ENCODE measurements at regions not wholly inside any gene's neighbourhood (a gene's known extent, or its start where the extent isn't known, plus 50 kb on each side); places are given as distances from the start of the nearest gene placed in this dataset.

GRCh38 chr11:119845756-119846155 lies 116.8 kb upstream of the NECTIN1 start:
- WGBS (ENCODE audit: insufficient coverage): 100% methylated on average over 3 of the region's 4 CpGs
- Mint-ChIP-seq H3K27me3 (ENCODE audit: low read depth in 3 of 3) (peaks cover 1 to 15% (median 14%) of the 10 kb centered on the region in 3 donors), H3K27ac (no peak overlapping the region), H3K4me3 (no peak overlapping the region), H3K36me3 (no peaks in the 10 kb centered on the region), H3K9me3 (peaks cover 2 to 8% (median 5%) of the 10 kb centered on the region in 7 donors), H3K4me1 (no peaks in the 10 kb centered on the region)
- Histone ChIP-seq H3K4me2 (replicated peaks; ENCODE audit: extremely low read depth, low read length, poor library complexity, severe bottlenecking) (no peak overlapping the region), H3K9ac (ENCODE audit: insufficient read depth, low read length, poor library complexity, severe bottlenecking) (no peak overlapping the region), H3K4me3 (replicated peaks in 1 of 3; ENCODE audit: low read depth in 2 of 3, low read length in 3 of 3) (no peak overlapping the region), H3K4me1 (ENCODE audit: control insufficient read depth in 1 of 2, insufficient read depth in 2 of 2, low read length in 2 of 2) (no peaks in the 10 kb centered on the region), H2AFZ (ENCODE audit: insufficient read depth, low read depth, low read length, poor library complexity, severe bottlenecking) (no peak overlapping the region), H3K36me3 (replicated peaks in 1 of 2; ENCODE audit: control insufficient read depth in 1 of 2, insufficient read depth in 2 of 2, low read length in 2 of 2) (no peaks in the 10 kb centered on the region), H3K9me3 (replicated peaks in 1 of 2; ENCODE audit: control insufficient read depth in 1 of 2, insufficient read depth in 1 of 2, low read length in 2 of 2) (peaks cover 6 to 10% of the 10 kb centered on the region in 2 donors), H3K27ac (ENCODE audit: low read depth in 1 of 2, low read length in 2 of 2) (no peak overlapping the region), H3K27me3 (ENCODE audit: control insufficient read depth in 2 of 2, insufficient read depth in 2 of 2, low read length in 2 of 2) (no peaks in the 10 kb centered on the region), H4K20me1 (ENCODE audit: insufficient read depth, low read length) (no peaks in the 10 kb centered on the region), H3K79me2 (ENCODE audit: insufficient read depth, low read length) (no peaks in the 10 kb centered on the region)
- TF ChIP-seq, protein P1, sequence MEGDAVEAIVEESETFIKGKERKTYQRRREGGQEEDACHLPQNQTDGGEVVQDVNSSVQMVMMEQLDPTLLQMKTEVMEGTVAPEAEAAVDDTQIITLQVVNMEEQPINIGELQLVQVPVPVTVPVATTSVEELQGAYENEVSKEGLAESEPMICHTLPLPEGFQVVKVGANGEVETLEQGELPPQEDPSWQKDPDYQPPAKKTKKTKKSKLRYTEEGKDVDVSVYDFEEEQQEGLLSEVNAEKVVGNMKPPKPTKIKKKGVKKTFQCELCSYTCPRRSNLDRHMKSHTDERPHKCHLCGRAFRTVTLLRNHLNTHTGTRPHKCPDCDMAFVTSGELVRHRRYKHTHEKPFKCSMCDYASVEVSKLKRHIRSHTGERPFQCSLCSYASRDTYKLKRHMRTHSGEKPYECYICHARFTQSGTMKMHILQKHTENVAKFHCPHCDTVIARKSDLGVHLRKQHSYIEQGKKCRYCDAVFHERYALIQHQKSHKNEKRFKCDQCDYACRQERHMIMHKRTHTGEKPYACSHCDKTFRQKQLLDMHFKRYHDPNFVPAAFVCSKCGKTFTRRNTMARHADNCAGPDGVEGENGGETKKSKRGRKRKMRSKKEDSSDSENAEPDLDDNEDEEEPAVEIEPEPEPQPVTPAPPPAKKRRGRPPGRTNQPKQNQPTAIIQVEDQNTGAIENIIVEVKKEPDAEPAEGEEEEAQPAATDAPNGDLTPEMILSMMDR (IDR thresholded peaks at IDR 0.05): no peak
- no peak for DNase-seq
- intact Hi-C loops (cut with micrococcal nuclease): no loop called here

DNA sequence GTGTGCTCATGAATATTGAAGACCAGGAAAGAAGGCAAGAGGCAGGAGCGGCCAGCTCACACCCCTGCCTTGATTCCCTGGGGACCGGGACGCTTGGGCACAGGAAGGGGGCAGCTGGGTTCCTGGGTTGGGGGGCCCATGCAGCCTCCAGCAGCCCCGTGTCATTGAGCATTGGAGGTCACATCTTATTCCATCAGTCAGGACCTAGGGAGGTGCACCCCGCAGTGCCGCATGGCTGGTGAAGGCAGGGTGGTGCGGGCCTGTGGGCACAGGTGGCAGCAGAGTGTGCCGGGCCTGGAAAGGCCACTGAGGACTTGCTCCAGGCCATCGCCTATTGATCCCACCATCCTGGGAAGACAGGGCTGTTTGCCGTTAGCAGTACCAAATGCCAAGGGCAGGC lies 116.3 kb upstream of the NECTIN1 start:
- DNase-seq: no peak
- Histone ChIP-seq H3K27me3 (ENCODE audit: control insufficient read depth in 2 of 2, insufficient read depth in 2 of 2, low read length in 2 of 2) (no peaks in the 10 kb centered on the region), H3K9me3 (replicated peaks in 1 of 2; ENCODE audit: control insufficient read depth in 1 of 2, insufficient read depth in 1 of 2, low read length in 2 of 2) (peaks cover 6 to 10% of the 10 kb centered on the region in 2 donors), H3K4me1 (ENCODE audit: control insufficient read depth in 1 of 2, insufficient read depth in 2 of 2, low read length in 2 of 2) (no peaks in the 10 kb centered on the region), H3K27ac (ENCODE audit: low read depth in 1 of 2, low read length in 2 of 2) (no peak overlapping the region), H3K36me3 (replicated peaks in 1 of 2; ENCODE audit: control insufficient read depth in 1 of 2, insufficient read depth in 2 of 2, low read length in 2 of 2) (no peaks in the 10 kb centered on the region), H3K79me2 (ENCODE audit: insufficient read depth, low read length) (no peaks in the 10 kb centered on the region), H3K9ac (ENCODE audit: insufficient read depth, low read length, poor library complexity, severe bottlenecking) (no peak overlapping the region), H3K4me3 (replicated peaks in 1 of 3; ENCODE audit: low read depth in 2 of 3, low read length in 3 of 3) (no peak overlapping the region), H2AFZ (ENCODE audit: insufficient read depth, low read depth, low read length, poor library complexity, severe bottlenecking) (no peak overlapping the region), H4K20me1 (ENCODE audit: insufficient read depth, low read length) (no peaks in the 10 kb centered on the region), H3K4me2 (replicated peaks; ENCODE audit: extremely low read depth, low read length, poor library complexity, severe bottlenecking) (no peak overlapping the region)
- WGBS (ENCODE audit: insufficient coverage): 75% methylated on average over 7 of the region's 10 CpGs
- Mint-ChIP-seq H3K27me3 (ENCODE audit: low read depth in 3 of 3) (peaks cover 1 to 15% (median 13%) of the 10 kb centered on the region in 3 donors), H3K27ac (no peak overlapping the region), H3K36me3 (no peaks in the 10 kb centered on the region), H3K9me3 (peaks cover 2 to 8% (median 5%) of the 10 kb centered on the region in 7 donors), H3K4me1 (no peaks in the 10 kb centered on the region), H3K4me3 (no peak overlapping the region)
- TF ChIP-seq, protein P1 (IDR thresholded peaks at IDR 0.05): no peak
- intact Hi-C loops (cut with micrococcal nuclease): no loop called here
